HG03558 (cell line): ENCODE measurements at regions not wholly inside any gene's neighbourhood (a gene's known extent, or its start where the extent isn't known, plus 50 kb on each side); places are given as distances from the start of the nearest gene placed in this dataset.

Source experiments
- ATAC-seq: cut with Tn5 transposase; IDR thresholded peaks from one replicate; pipeline ENCODE4 v1.9.1; 2021; ENCODE audit warnings: moderate number of reproducible peaks; ENCODE audit not compliant: unreplicated experiment; ENCODE audit errors: extremely low read depth

DNA sequence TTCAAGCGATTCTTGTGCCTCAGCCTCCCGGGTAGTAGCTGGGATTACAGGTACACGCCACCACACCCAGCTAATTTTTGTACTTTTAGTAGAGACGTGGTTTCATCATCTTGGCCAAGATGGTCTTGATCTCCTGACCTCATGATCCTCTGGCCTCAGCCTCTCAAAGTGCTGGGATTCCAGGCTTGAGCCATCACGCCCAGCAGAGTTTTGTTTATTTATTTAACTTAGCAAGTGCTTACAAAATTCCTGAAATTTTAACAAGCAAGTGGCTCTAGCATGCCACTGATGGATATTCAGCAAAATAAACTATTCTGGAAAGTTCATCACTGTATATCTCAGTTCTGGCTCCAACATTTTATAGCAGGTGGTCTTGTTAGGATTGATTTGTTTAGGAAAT is 585.9 kb downstream of the OTOL1 start:
- ATAC-seq = no peak

DNA sequence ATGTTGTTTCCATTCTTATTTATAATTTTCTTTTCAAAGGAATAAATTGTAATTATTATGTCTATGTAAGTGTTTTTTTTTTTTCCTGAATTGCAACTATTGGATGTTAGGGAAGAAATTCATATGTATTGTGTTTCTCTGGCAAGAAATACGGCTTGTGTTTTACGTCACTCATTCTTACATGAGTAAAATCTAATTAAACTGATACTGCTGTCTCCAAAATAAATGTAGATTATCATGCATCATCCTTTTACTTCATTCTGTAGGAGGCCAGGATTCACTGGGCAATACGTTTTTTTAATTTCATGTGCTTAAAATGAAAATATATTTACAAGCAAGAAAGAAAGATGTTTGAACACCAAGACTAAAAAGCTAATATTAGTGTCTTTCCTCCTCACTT is 590.8 kb downstream of the OTOL1 start:
- ATAC-seq = no peak

DNA sequence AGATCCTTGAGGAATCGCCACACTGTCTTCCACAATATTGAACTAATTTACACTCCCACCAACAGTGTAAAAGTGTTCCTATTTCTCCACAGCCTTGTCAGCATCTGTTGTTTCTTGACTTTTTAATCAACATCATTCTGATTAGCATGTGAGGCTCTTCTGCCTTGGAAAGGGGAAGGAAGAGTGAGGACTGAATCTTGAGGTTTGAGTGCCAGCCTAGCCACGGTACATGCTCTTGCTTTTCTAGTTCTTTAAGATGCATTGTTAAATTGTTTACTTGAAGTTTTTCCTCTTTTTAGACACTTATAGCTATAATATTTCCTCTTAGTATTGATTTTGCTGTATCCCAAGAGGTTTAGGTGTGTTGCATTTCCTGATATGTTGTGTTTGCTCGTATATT is 596.1 kb downstream of the OTOL1 start:
- no peak for ATAC-seq

DNA sequence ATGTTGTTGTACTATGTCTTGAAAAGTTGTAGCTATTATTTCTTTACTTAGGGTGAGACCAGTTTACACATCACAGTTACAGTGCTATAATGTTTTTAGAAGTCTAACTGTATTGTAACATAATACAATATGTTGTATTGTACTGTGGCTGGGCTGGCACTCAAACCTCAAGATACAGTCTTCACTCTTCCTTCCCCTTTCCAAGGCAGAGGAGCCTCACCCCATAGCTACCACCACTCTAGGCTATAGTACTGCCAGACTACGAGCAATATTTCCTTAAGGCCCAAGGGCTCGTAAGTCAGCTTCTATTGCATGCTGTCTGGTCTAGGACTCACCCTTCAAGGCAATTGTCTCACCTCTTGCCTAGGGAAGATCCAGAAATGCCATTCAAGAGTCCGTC is 597.7 kb downstream of the OTOL1 start:
- no peak for ATAC-seq

DNA sequence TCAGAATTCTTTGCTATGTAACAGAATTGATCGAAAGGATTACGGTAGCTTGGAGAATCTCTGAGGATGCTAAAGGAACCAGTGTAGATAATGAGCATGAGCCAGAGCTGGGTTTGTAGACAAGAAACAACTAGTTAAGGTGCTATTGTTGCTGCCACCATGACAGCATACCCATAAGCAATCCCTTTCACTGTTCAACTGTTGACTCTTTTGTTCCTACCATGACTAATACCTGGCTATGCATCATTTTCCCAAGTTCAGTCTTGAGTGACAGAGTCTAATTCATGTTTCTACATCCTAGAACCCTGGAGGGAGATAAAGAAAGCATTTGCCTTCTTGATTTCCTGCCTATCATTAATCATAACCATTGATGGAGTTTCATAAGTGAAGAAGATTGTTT is 600.3 kb downstream of the OTOL1 start:
- no peak for ATAC-seq

DNA sequence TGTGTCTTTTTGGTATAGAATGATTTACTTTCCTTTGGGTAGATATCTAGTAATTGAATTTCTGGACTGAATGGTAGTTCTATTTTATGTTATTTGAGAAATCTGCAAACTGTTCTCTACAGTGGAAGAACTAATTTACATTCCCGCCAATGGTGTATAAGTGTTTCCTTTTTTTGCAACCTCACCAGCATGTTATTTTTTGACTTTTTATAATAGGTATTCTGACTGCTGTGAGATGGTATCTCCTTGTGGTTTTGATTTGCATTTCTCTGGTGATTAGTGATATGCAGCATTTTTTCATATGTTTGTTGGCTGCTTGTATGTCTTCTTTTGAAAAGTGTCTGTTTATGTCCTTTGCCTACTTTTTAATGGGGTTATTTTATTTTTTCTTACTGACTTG is 607.2 kb downstream of the OTOL1 start:
- no peak for ATAC-seq

DNA sequence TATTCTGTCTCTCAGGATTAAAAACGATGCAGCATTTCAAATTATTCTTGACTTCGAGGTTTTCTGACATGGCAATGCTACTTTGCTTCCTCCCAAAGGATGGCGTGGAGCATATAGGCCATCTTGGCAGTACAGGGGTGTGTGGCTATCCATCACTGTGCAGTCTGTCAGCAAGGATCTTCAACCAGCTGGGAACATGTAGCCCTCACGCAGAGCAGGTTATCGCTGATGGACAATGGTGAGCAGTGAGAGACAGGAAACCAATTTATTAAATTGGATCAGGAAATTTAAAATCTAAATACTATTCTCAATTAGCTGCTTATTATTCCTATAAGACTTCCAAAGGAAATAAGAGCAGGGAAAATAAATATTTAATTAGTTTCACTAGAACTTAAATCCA is 615.3 kb downstream of the OTOL1 start:
- no peak for ATAC-seq

DNA sequence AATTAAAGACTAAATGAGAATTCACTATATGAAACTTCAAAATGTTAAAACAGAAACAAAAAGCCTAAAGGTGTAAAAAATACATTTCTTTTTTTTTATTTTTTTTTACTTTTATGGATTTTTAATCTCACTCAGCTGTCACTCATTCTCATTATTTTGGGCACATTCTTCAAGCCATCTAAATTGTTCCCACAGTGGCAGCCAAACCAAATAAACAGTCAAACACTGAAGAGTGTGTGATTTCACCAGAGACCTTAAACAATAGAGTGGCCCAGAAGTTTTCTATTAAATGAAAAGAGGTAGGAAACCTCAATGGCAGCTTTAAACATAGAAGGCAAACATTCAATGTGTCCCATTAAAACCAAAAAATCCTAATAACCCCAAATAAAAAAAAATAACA is 616.1 kb downstream of the OTOL1 start:
- ATAC-seq = no peak

DNA sequence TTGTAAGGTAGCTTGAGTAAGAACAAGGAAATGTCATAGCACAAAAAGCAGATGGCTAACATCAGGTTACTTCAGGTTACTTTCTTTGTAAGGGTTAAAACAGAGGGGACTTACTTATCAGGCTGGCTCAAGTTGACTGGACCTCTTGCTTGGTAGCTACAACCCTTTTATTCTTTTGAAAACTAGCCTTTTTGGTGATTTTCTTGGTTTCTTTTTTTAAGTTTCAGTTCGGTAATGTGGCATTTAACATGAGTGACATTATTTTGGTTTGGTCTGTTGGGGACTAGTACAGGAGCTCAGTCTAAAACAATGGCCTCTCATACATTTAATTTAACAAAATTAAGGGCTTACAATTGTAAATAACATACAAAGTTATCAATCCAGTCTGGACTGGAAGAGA is 621.4 kb downstream of the OTOL1 start:
- no peak for ATAC-seq

DNA sequence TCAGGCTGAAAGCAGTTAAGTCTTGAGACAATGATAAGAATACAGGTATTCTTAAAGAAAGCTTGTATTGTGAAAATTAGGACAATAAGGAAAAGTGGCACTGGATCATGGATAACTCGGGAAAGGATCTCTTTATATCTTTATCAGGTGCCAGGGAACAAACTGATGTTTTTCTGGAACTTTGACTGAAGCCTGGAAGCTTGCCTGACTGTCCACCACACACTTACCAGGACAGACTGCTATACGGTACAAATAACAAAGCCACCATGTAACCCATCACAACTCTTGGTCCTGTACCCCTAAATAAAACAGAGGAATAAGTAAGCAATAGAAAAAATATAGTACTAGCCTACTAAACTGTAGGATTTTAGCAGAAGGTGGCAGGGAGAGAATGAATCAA is 623.0 kb downstream of the OTOL1 start:
- ATAC-seq = no peak

DNA sequence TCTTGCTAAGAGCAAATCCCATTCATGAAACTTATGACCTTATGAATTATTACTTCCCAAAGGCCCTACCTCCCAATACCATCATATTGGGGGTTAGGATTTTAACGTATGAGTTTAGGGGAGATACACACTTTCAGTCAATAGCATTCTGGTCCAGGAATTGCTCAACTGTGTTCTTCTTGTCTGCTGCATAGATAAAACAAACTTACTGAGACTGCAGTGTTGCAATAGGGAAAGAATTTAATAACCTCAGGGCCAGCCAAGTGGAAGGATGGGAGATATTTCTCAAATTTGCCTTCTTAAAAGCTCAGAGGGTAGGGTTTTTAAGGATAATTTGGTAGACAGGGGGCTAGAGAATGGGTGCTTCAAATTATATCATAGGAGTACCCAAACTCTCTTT is 625.8 kb downstream of the OTOL1 start:
- no peak for ATAC-seq

DNA sequence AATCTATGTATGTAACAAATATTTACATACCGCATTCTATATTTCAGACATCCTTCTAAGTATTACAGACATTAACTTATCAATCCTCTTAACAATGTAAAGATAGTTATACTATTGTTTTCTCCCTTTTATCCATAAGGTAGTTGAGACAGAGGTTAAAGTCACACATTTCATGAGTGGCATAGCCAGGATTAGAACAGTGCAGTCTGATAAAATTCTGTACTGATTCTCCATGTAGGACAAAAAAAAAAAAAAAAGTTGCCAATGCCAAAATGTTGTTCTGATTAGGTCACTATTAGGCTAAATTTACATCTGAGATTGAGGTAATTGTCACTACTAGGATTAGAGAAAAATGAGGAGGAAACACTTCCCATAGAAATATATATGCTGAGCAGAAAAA is 629.2 kb downstream of the OTOL1 start:
- ATAC-seq = no peak

DNA sequence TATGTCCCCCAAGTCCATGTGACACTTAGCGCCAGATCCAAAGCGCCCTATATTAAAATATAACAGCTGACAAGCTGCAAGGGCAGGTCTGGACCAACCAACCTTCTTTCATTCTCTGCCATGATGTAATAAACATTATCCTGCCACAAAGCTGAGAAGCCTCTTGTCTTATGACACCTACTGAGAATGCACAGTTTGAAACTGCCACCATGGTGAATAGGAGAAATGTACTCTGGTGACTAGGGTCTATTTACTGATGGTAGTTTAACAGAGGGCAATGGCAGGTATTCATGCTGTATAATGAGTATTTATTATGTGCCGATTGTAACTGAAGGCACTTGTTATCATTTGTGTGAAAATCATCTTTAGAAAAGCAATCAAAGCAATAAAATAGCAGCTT is 634.0 kb downstream of the OTOL1 start:
- ATAC-seq = no peak

DNA sequence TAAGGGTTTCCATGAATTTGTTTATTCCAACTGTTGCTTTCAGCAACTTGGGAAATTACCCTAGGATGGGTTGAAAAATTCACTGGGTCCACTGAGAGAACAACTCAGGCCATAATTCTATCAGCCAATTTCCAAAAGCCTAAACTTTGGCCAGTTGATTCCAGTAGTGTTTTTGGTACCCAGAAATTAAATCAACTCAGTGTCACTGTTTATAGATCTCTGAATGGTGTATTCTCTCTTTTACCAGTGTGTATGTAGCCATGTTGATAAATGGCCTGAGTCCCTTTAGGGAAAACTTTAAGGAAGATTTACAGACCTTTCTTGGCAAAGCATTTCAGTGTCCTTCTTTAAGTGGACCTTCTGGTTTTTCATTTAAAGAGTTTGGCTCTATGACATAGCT is 636.4 kb downstream of the OTOL1 start:
- no peak for ATAC-seq

DNA sequence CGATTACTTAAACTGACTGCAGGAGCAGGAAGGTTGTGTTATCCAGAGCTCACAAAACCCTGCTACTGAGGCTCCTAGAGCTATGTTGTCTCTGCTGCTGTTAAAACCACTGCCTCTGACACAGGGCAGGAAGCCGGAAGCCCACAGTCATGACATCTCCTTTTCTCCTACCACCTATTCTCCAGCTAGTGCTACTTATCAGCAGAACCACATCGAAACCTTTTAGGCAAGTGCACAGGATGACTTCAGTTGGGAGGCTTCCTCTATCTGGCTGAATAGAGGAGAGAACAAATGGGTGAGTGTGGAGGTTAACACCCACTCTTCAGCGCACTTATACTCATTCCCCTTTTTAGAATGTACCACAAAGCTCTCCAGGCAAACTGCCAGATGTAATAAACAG is 638.0 kb downstream of the OTOL1 start:
- ATAC-seq = no peak

DNA sequence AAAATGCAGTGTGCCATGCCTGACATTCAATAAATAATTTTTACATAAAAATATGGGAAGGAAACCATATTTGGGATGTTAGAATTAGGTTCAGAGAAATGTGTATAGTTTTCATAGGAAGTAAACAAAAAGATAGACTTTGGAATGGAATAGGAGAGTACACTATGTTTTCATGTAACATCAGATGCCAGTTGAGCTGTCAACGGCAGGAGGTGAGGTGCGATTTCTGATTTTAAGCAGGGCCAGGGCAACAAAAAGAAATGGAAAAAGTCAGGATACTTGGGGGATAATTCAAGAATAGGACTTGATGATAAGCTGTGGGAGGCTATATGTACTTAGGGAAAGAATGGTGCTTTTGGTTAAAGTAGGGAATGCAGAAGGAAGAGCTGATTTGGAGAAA is 639.5 kb downstream of the OTOL1 start:
- no peak for ATAC-seq

DNA sequence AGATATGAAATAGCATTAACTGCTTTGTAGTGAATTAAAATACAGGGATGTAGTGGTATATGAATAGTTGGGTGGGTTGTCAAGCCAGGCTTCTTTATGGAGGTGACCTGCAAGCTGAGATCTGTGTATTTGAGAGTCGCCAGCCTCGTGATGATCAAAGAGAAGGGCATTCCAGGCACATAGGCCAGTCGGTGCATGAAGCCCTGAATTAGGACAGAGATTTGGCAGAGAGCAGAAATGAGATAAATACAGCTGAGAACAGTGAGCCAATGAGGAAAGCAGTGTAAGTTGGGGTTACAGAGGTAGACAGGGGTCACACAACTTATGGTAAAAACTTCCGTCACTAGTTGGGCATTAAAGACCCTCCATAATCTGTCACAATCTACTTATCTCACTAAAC is 641.9 kb downstream of the OTOL1 start:
- ATAC-seq = no peak

DNA sequence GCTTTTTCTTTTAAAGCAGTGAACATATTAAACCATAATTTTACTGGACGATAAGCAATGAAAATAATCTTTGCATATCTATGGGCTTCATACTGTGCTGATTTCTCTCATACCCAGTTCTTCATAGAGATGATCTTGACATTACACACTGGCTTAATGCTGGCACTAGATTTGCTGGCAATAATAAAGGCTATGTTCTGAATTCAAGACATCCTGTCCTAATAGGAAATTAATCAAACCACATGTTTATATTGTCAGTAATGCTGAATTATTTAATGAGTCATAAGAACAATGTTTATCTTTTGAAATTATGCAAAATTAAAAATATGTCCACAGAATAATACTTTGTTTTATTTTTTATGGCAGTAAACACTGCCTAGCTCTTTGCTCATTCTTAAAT is 643.2 kb downstream of the OTOL1 start:
- no peak for ATAC-seq

DNA sequence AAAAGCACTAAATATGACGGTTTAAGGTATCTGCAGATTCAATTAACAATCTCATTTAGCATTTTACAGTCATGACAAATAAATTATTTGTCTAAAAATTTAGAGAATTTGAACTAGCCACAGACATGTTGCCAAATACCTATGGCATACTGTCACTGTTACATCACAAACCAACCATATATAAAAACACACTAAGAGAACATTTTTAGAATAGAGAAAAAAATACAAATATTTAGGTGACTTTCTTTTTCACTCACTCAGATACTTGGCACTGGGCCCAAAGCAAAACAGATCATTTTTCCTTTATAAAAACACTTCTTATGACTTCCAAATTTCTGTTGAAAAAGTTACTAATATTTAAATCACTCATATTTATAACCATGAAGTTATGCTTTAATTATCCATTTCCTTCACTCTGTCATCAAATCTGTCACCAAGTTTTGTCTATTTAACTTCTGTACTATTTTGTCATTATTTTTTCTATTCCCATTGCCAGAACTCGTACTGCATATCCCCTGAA is 644.7 kb downstream of the OTOL1 start:
- no peak for ATAC-seq

DNA sequence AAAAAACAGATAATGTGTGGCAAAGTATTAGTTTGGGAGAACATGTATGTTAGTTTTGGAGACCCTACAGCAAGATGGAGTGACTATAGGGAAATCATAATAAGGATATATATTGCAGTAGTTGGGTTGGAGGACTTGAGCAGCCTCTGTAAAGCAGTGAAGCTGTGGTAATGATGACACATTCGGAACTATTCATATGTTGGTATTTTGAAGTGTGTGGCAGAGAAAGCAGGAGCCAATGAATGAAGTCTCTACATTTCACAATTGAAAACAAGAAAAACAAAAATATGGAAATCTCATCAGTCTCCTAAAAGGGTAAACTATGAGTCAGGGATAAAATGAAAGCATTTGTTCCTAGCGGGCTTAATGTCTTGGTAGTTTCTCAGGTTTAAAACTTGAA is 645.9 kb downstream of the OTOL1 start:
- no peak for ATAC-seq

DNA sequence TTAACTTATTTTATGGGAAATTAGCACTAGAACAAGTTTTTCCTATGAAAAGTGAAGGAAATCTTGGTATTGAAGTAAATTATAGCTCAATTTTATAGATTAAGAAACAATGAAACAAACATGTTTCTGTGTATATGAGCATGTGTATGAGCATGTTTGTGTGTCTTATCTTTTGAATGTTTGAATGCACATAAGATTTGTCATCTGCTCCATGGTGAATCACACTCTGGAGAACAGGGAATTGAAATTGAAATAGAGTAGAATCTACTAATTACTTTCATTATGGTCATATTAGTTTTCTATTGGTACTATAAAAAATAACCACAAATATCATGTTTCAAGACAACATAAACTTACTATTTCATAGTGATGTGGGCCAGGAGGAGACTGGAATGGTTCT is 646.6 kb downstream of the OTOL1 start:
- no peak for ATAC-seq

DNA sequence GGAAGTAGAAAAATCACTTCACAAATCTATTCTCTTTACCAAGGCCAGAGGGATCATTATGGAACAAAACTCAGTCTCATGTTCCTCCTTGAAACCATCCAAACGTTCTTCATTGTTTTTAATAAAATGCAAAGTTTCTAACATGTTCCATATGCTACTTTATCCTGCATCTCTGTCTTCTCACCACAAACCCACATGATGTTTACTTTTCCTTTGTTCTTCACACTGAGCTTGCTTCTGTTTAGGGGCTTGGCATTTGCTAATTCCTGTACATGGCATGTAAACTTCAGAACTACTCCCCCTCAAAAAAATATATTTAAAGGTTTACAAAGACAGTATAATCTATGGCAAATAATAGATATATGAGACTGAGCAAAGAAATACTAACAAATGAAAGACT is 651.4 kb downstream of the OTOL1 start:
- no peak for ATAC-seq

DNA sequence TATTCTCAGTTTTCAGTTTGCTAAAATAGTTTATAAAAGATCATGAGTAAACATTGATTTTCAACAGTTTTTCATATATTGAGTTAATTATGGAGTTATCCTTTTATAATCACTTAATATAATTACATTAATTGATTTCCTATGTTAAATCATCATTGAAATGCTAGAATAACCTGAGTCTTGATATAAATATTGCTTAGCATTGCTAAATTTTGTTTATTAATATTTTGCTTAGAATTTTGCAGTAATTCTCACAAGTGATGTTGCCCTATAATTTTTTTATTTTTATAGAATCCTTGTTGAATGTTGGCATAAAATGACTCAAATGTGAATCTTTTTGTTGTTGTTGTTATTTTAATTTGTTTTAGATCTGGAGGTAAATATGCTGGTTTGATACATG is 654.2 kb downstream of the OTOL1 start:
- ATAC-seq = no peak
